GM21619 (cell line): ENCODE measurements at regions not wholly inside any gene's neighbourhood (a gene's known extent, or its start where the extent isn't known, plus 50 kb on each side); places are given as distances from the start of the nearest gene placed in this dataset.

Experiments used
- ATAC-seq: cut with Tn5 transposase; IDR thresholded peaks from one replicate; pipeline ENCODE4 v1.9.1; 2021; ENCODE audit not compliant: unreplicated experiment

- no peak for ATAC-seq
These were observed 1295.6 kb upstream of the CDH6 start for GRCh38 chr5:29897916-29898315.

- no peak for ATAC-seq
These were observed 1296.8 kb upstream of the CDH6 start for GRCh38 chr5:29896646-29897045.

- no peak for ATAC-seq
These were observed 1298.8 kb upstream of the CDH6 start for GRCh38 chr5:29894668-29895067.

- no peak for ATAC-seq
These were observed 1304.4 kb upstream of the CDH6 start for GRCh38 chr5:29889051-29889450.

- no peak for ATAC-seq
These were observed 1307.9 kb upstream of the CDH6 start for GRCh38 chr5:29885595-29885994.

- ATAC-seq, result no peak
These were observed 1311.5 kb upstream of the CDH6 start for GRCh38 chr5:29882036-29882435.

GRCh38 chr5:29879401-29879800, 1314.1 kb upstream of the CDH6 start:
- ATAC-seq, result no peak

- ATAC-seq, result no peak
These were observed 1314.9 kb upstream of the CDH6 start for GRCh38 chr5:29878599-29878998.

- no peak for ATAC-seq
These were observed 1326.3 kb upstream of the CDH6 start for GRCh38 chr5:29867155-29867554.

- no peak for ATAC-seq
These were observed 1339.7 kb upstream of the CDH6 start for GRCh38 chr5:29853711-29854220.

- no peak for ATAC-seq
These were observed 1341.2 kb upstream of the CDH6 start for GRCh38 chr5:29852329-29852728.

GRCh38 chr5:29845206-29845605, 1348.3 kb upstream of the CDH6 start:
- no peak for ATAC-seq

- no peak for ATAC-seq
These were observed 1360.1 kb upstream of the CDH6 start for GRCh38 chr5:29833394-29833793.

GRCh38 chr5:29822521-29822920, 1371.0 kb upstream of the CDH6 start:
- ATAC-seq, result no peak

GRCh38 chr5:29811914-29812679, 1381.4 kb upstream of the CDH6 start:
- no peak for ATAC-seq

GRCh38 chr5:29805804-29806203, 1387.7 kb upstream of the CDH6 start:
- ATAC-seq, result no peak

- no peak for ATAC-seq
These were observed 1392.7 kb upstream of the CDH6 start for GRCh38 chr5:29800752-29801151.

GRCh38 chr5:29796013-29796412, 1397.5 kb upstream of the CDH6 start:
- no peak for ATAC-seq

- no peak for ATAC-seq
These were observed 1398.3 kb upstream of the CDH6 start for GRCh38 chr5:29795096-29795652.

GRCh38 chr5:29794141-29794787, 1399.2 kb upstream of the CDH6 start:
- ATAC-seq, result no peak

GRCh38 chr5:29790281-29790680, 1403.2 kb upstream of the CDH6 start:
- ATAC-seq, result no peak

- no peak for ATAC-seq
These were observed 1413.1 kb upstream of the CDH6 start for GRCh38 chr5:29780401-29780800.
